MM.1S (cell line): ENCODE measurements at regions not wholly inside any gene's neighbourhood (a gene's known extent, or its start where the extent isn't known, plus 50 kb on each side); places are given as distances from the start of the nearest gene placed in this dataset.

Source experiments
- DNase-seq: peaks from one replicate; pipeline ENCODE4 v3.0.0-alpha.2; 2015
- H2AFZ ChIP-seq: fragments of 300-600 bp; sonication (generic); 2 replicates; pipeline ENCODE4 v1.6.0; 2016; ENCODE audit warnings: antibody characterized with exemption, low read length
- H3F3A ChIP-seq: fragments of 300-600 bp; sonication (generic); 2 replicates; pipeline ENCODE4 v1.6.1; 2016; ENCODE audit warnings: mild to moderate bottlenecking, antibody characterized with exemption, low read length, moderate library complexity, mixed read lengths; ENCODE audit not compliant: insufficient read depth
- H3K27ac ChIP-seq: fragments of 300-600 bp; sonication (generic); 2 replicates; pipeline ENCODE4 v1.5.1; 2016; ENCODE audit warnings: mild to moderate bottlenecking, low read length
- H3K27me3 ChIP-seq: fragments of 300-600 bp; sonication (generic); replicated peaks from 2 replicates; pipeline ENCODE4 v1.6.0; 2016; ENCODE audit warnings: low read length; ENCODE audit not compliant: insufficient read depth
- H3K36me3 ChIP-seq: fragments of 300-600 bp; sonication (generic); replicated peaks from 2 replicates; pipeline ENCODE4 v1.6.1; 2016; ENCODE audit warnings: mild to moderate bottlenecking, low read length, mixed read lengths; ENCODE audit not compliant: insufficient read depth
- H3K4me1 ChIP-seq: fragments of 300-600 bp; sonication (generic); 2 replicates; pipeline ENCODE4 v1.6.1; 2016; ENCODE audit warnings: low read length, mixed read lengths
- H3K4me2 ChIP-seq: fragments of 300-600 bp; sonication (generic); 2 replicates; pipeline ENCODE4 v1.6.0; 2016; ENCODE audit warnings: low read depth, low read length
- H3K4me3 ChIP-seq: fragments of 300-600 bp; sonication (generic); 2 replicates; pipeline ENCODE4 v1.5.1; 2016; ENCODE audit warnings: low read length, mixed read lengths
- H3K79me2 ChIP-seq: fragments of 300-600 bp; sonication (generic); 2 replicates; pipeline ENCODE4 v1.6.1; 2016; ENCODE audit warnings: mixed run types, low read length, mixed read lengths
- H3K9ac ChIP-seq: fragments of 300-600 bp; sonication (generic); 2 replicates; pipeline ENCODE4 v1.6.1; 2016; ENCODE audit warnings: low read length, mixed read lengths
- H3K9me2 ChIP-seq: fragments of 300-600 bp; sonication (generic); replicated peaks from 2 replicates; pipeline ENCODE4 v1.6.1; 2016; ENCODE audit warnings: mild to moderate bottlenecking, low read length, mixed read lengths; ENCODE audit not compliant: insufficient read depth
- H3K9me3 ChIP-seq: fragments of 300-600 bp; sonication (generic); replicated peaks from 2 replicates; pipeline ENCODE4 v1.6.1; 2016; ENCODE audit warnings: mild to moderate bottlenecking, low read length, mixed read lengths; ENCODE audit not compliant: insufficient read depth
- H4K20me1 ChIP-seq: fragments of 300-600 bp; sonication (generic); 2 replicates; pipeline ENCODE4 v1.6.1; 2016; ENCODE audit warnings: mild to moderate bottlenecking, low read length, moderate library complexity, mixed read lengths; ENCODE audit not compliant: insufficient read depth
- CTCF ChIP-seq: fragments of 300-600 bp; sonication (generic); IDR thresholded peaks from 2 replicates; pipeline ENCODE4 v1.5.1; 2016; ENCODE audit warnings: antibody characterized with exemption, low read length, mixed read lengths
- EZH2 ChIP-seq: fragments of 300-600 bp; sonication (generic); optimal IDR thresholded peaks from 2 replicates; pipeline ENCODE3; 2017; ENCODE audit warnings: low read depth, mild to moderate bottlenecking, antibody characterized with exemption, low read length, mixed read lengths
- EZH2phosphoT487 ChIP-seq: fragments of 300-600 bp; sonication (generic); IDR thresholded peaks from 2 replicates; pipeline ENCODE4 v1.6.1; 2018; ENCODE audit warnings: antibody characterized with exemption, low read length

- peak; percentile 13 for DNase-seq
- Histone ChIP-seq H3F3A (no peaks in the 10 kb centered on the region), H3K4me1 (no peaks in the 10 kb centered on the region), H3K79me2 (no peaks in the 10 kb centered on the region), H2AFZ (no peak overlapping the region), H3K9ac (no peak overlapping the region), H3K9me2 (no peaks in the 10 kb centered on the region), H4K20me1 (no peaks in the 10 kb centered on the region), H3K27ac (no peak overlapping the region), H3K36me3 (no peaks in the 10 kb centered on the region), H3K4me2 (no peak overlapping the region), H3K9me3 (no peaks in the 10 kb centered on the region), H3K27me3 (no peaks in the 10 kb centered on the region), H3K4me3 (no peak overlapping the region)
- no peak for TF ChIP-seq EZH2phosphoT487
- no peak for TF ChIP-seq CTCF
- TF ChIP-seq EZH2: no peak
Measured at GRCh38 chr3:180546863-180547262, 55.1 kb upstream of the TTC14 start.

GRCh38 chr3:180548050-180548449 is 53.9 kb upstream of the TTC14 start:
- Histone ChIP-seq H3K9me2 (no peaks in the 10 kb centered on the region), H3K9ac (no peak overlapping the region), H3K79me2 (no peaks in the 10 kb centered on the region), H3F3A (no peaks in the 10 kb centered on the region), H2AFZ (no peak overlapping the region), H3K4me1 (no peaks in the 10 kb centered on the region), H3K27ac (no peak overlapping the region), H3K27me3 (no peaks in the 10 kb centered on the region), H3K36me3 (no peaks in the 10 kb centered on the region), H3K9me3 (no peaks in the 10 kb centered on the region), H3K4me3 (no peak overlapping the region), H3K4me2 (no peak overlapping the region), H4K20me1 (no peaks in the 10 kb centered on the region)
- TF ChIP-seq CTCF (no peak), EZH2phosphoT487 (no peak), EZH2 (no peak)
- DNase-seq: no peak
